ENCODE measurements at regions not wholly inside any gene's neighbourhood (a gene's known extent, or its start where the extent isn't known, plus 50 kb on each side); places are given as distances from the start of the nearest gene placed in this dataset.

GRCh38 chr12:92467886-92468285, 234.9 kb upstream of the PLEKHG7 start:
- no peak for ATAC-seq
- no peak for TF ChIP-seq TSHZ2 (CRISPR knock-in tag; IDR thresholded peaks at IDR 0.05)
- no peak for TF ChIP-seq TOX (CRISPR knock-in tag; IDR thresholded peaks at IDR 0.05; ENCODE audit: borderline replicate concordance)
- TF ChIP-seq OSR1 (CRISPR knock-in tag; IDR thresholded peaks at IDR 0.05): no peak
- no peak for TF ChIP-seq RARB (CRISPR knock-in tag; IDR thresholded peaks at IDR 0.05)
- no peak for TF ChIP-seq ZNF70 (CRISPR knock-in tag; IDR thresholded peaks at IDR 0.05)
- no peak for TF ChIP-seq ZNF565 (CRISPR knock-in tag; conservative IDR thresholded peaks at IDR 0.05; ENCODE audit: low read depth)

DNA sequence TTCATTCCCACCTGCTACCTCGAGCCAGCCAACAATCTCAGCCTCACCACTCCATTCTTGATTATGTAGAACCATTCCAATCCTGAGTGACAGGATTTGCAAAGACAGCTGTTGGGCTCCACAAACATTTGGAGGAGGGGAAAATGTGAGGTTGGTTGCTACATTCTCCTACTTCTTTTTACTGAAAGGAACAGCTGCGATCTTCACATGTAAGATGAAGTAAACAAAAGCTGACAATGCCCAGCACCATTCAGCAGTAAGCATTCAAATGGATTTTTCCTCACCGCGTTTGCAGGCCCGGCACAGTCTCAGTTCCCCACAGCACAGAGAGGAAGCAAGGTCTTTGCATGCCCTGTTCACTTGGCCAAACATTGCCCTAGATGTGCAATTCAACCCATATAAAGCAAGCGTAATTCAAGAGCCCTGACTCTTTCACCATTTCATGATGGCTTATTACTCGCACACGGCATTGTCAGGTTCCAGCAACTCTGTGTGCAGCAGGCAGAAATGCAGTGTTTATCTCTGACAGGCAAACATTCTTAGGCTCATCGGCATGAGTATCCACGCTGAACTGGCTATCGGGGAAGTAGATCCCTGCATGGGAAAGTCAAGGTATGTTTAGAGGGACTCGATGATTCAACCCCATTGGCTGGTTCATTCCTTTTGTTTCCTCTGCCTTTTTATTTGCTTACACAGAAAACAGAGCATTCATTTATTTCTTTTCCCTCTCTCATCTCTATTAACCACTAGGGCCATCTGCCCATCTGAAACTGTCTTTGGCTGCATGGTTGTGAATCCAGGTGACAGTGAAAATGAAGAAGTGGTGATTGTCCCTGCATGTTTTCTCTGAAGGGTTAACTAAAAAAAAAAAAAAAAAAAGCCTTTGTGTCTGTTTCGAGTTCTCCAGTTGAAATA, 236.1 kb upstream of the PLEKHG7 start:
- no peak for TF ChIP-seq BACH2 (CRISPR knock-in tag; IDR thresholded peaks at IDR 0.05; ENCODE audit: borderline replicate concordance)
- TF ChIP-seq ZNF565 (CRISPR knock-in tag; conservative IDR thresholded peaks at IDR 0.05; ENCODE audit: low read depth): no peak
- no peak for TF ChIP-seq SNAI2 (CRISPR knock-in tag; IDR thresholded peaks at IDR 0.05)
- TF ChIP-seq ZFP30 (CRISPR knock-in tag; IDR thresholded peaks at IDR 0.05): no peak
- TF ChIP-seq TSHZ2 (CRISPR knock-in tag; IDR thresholded peaks at IDR 0.05): no peak
- no peak for TF ChIP-seq TCF4 (CRISPR knock-in tag; IDR thresholded peaks at IDR 0.05; ENCODE audit: borderline replicate concordance)
- no peak for TF ChIP-seq POU6F1 (CRISPR knock-in tag; IDR thresholded peaks at IDR 0.05; ENCODE audit: borderline replicate concordance, low read depth)
- TF ChIP-seq ESRRG (CRISPR knock-in tag; IDR thresholded peaks at IDR 0.05): no peak
- TF ChIP-seq ARNTL (CRISPR knock-in tag; IDR thresholded peaks at IDR 0.05; ENCODE audit: borderline replicate concordance, low read depth): no peak
- no peak for TF ChIP-seq RARB (CRISPR knock-in tag; IDR thresholded peaks at IDR 0.05)
- no peak for TF ChIP-seq ISL1 (CRISPR knock-in tag; IDR thresholded peaks at IDR 0.05)
- no peak for ATAC-seq

DNA sequence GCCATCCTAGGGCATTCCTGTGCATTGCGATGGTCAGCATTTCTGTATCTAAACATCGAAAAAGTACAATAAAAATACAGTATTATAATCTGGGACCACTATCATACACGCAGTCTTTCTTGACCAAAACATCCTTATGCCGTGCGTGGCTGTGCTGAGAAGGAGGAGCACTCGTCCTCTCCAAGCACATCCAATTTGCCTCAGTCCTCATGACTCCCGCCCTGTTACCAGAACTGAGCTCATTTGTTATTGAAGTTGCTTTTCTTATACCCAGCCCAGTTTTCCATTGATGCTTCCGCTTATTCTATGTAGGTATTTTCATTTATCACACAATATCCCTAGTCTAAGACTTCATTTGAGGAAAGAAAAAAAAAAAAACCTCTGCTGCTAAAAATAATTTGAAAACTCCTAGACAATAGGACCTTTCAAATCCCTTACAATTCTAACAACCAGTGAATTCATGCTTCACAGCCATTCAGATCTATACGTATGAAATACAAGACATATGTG, 236.9 kb upstream of the PLEKHG7 start:
- ATAC-seq: no peak
- TF ChIP-seq TOX (CRISPR knock-in tag; IDR thresholded peaks at IDR 0.05; ENCODE audit: borderline replicate concordance): no peak
- no peak for TF ChIP-seq ZC3H10 (CRISPR knock-in tag; IDR thresholded peaks at IDR 0.05)

- TF ChIP-seq, protein P1, sequence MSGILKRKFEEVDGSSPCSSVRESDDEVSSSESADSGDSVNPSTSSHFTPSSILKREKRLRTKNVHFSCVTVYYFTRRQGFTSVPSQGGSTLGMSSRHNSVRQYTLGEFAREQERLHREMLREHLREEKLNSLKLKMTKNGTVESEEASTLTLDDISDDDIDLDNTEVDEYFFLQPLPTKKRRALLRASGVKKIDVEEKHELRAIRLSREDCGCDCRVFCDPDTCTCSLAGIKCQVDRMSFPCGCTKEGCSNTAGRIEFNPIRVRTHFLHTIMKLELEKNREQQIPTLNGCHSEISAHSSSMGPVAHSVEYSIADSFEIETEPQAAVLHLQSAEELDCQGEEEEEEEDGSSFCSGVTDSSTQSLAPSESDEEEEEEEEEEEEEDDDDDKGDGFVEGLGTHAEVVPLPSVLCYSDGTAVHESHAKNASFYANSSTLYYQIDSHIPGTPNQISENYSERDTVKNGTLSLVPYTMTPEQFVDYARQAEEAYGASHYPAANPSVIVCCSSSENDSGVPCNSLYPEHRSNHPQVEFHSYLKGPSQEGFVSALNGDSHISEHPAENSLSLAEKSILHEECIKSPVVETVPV (CRISPR knock-in tag; IDR thresholded peaks at IDR 0.05): no peak
- TF ChIP-seq BACH2 (CRISPR knock-in tag; IDR thresholded peaks at IDR 0.05; ENCODE audit: borderline replicate concordance) (no peak), GLIS3 (CRISPR knock-in tag; IDR thresholded peaks at IDR 0.05) (no peak), OSR1 (CRISPR knock-in tag; IDR thresholded peaks at IDR 0.05) (no peak)
- ATAC-seq: no peak
Measured at GRCh38 chr12:92464911-92465310, 237.9 kb upstream of the PLEKHG7 start.

All from SK-N-SH treated with all-trans-retinoic acid at 6 μM for 48 hours (cell line).